Astrocyte of the hippocampus (primary cell): ENCODE measurements at regions not wholly inside any gene's neighbourhood (a gene's known extent, or its start where the extent isn't known, plus 50 kb on each side); places are given as distances from the start of the nearest gene placed in this dataset.
"Not testable (repeated sequence)": the region's sequence is repeated elsewhere in the genome, so short reads cannot be mapped to it uniquely, and the experiment has no call there.

ENCODE experiments used
- DNase-seq: peaks from one replicate; pipeline ENCODE4 v3.0.0; 2011; ENCODE audit warnings: low read depth, low spot score

GRCh38 chr9:41839786-41840185 lies 289.4 kb downstream of the CNTNAP3B start:
- DNase-seq: not testable (repeated sequence)

GRCh38 chr9:41838953-41839352 lies 290.3 kb downstream of the CNTNAP3B start:
- not testable (repeated sequence) for DNase-seq

GRCh38 chr9:41838562-41838851 lies 290.7 kb downstream of the CNTNAP3B start:
- not testable (repeated sequence) for DNase-seq

GRCh38 chr9:41837684-41838561 lies 291.3 kb downstream of the CNTNAP3B start:
- not testable (repeated sequence) for DNase-seq

GRCh38 chr9:41833108-41833507 lies 296.1 kb downstream of the CNTNAP3B start:
- DNase-seq: not testable (repeated sequence)

- DNase-seq: not testable (repeated sequence)
Observed at GRCh38 chr9:41824723-41825122, 304.5 kb downstream of the CNTNAP3B start.

GRCh38 chr9:41802706-41803105 lies 326.5 kb downstream of the CNTNAP3B start:
- DNase-seq: not testable (repeated sequence)

GRCh38 chr9:41798684-41799083 lies 330.5 kb downstream of the CNTNAP3B start:
- peak; percentile 1 for DNase-seq

GRCh38 chr9:41790719-41791363 lies 338.4 kb downstream of the CNTNAP3B start:
- peak; percentile 16 for DNase-seq

GRCh38 chr9:41790007-41790406 lies 339.2 kb downstream of the CNTNAP3B start:
- DNase-seq: not testable (repeated sequence)

GRCh38 chr9:41789387-41789786 lies 339.8 kb downstream of the CNTNAP3B start:
- DNase-seq: not testable (repeated sequence)

GRCh38 chr9:41787951-41788350 lies 341.3 kb downstream of the CNTNAP3B start:
- not testable (repeated sequence) for DNase-seq

GRCh38 chr9:41787270-41787669 lies 342.0 kb downstream of the CNTNAP3B start:
- not testable (repeated sequence) for DNase-seq

- not testable (repeated sequence) for DNase-seq
Observed at GRCh38 chr9:41784006-41784405, 345.2 kb downstream of the CNTNAP3B start.

GRCh38 chr9:41783070-41783810 lies 346.0 kb downstream of the CNTNAP3B start:
- DNase-seq: not testable (repeated sequence)

- DNase-seq: not testable (repeated sequence)
Observed at GRCh38 chr9:41781899-41782298, 347.3 kb downstream of the CNTNAP3B start.

- DNase-seq: not testable (repeated sequence)
Observed at GRCh38 chr9:41779897-41780406, 349.3 kb downstream of the CNTNAP3B start.

GRCh38 chr9:41779192-41779591 lies 350.0 kb downstream of the CNTNAP3B start:
- not testable (repeated sequence) for DNase-seq

GRCh38 chr9:41778535-41779071 lies 350.6 kb downstream of the CNTNAP3B start:
- DNase-seq: not testable (repeated sequence)

GRCh38 chr9:41777536-41777935 lies 351.7 kb downstream of the CNTNAP3B start:
- not testable (repeated sequence) for DNase-seq

GRCh38 chr9:41772541-41772940 lies 356.7 kb downstream of the CNTNAP3B start:
- DNase-seq: not testable (repeated sequence)

- DNase-seq: not testable (repeated sequence)
Observed at GRCh38 chr9:41771693-41772092, 357.5 kb downstream of the CNTNAP3B start.
